Esophagus squamous epithelium (tissue), 5 donors: ENCODE measurements at regions not wholly inside any gene's neighbourhood (a gene's known extent, or its start where the extent isn't known, plus 50 kb on each side); places are given as distances from the start of the nearest gene placed in this dataset.
"Not testable (repeated sequence)": the region's sequence is repeated elsewhere in the genome, so short reads cannot be mapped to it uniquely, and the experiment has no call there.

ENCODE experiments used
- DNase-seq: peaks from one replicate; lab custom pipeline; 2025; lab: John Stamatoyannopoulos, UW
- H3K27ac ChIP-seq, 4 donors: fragments of 200-600 bp; sonication (generic); one replicate each; pipeline ENCODE4 v1.5.1; 2016 to 2019; ENCODE audit warnings: mild to moderate bottlenecking in 1 of 4
- H3K27me3 ChIP-seq, 4 donors: fragments of 200-600 bp; sonication (generic); 1 replicate in 3 of 4; 2 replicates in 1 of 4; pipeline versions ENCODE4 v1.5.1 to v1.6.0; 2017 to 2021; ENCODE audit warnings: antibody characterized with exemption in 1 of 4
- H3K36me3 ChIP-seq, 3 donors: fragments of 200-600 bp; sonication (generic); one replicate each; pipeline ENCODE4 v1.5.1; 2016 to 2019
- H3K4me1 ChIP-seq, 3 donors: fragments of 200-600 bp; sonication (generic); one replicate each; pipeline ENCODE4 v1.5.1; 2017 to 2019
- H3K4me3 ChIP-seq, 4 donors: fragments of 200-600 bp; sonication (generic); 1 replicate in 3 of 4; 2 replicates in 1 of 4; pipeline ENCODE4 v1.5.1; 2016 to 2019; ENCODE audit warnings: mild to moderate bottlenecking in 2 of 4, moderate library complexity in 1 of 4
- H3K9me3 ChIP-seq, 3 donors: fragments of 200-600 bp; sonication (generic); one replicate each; pipeline ENCODE4 v1.5.1; 2016 to 2019
- POLR2A ChIP-seq, 4 donors: fragments of 450-650 bp; IDR thresholded peaks; one replicate each; pipeline ENCODE4 v1.6.1; 2017; ENCODE audit warnings: antibody characterized with exemption in 4 of 4, mild to moderate bottlenecking in 4 of 4, moderate library complexity in 3 of 4
- WGBS, 2 donors: methylation state at CpG; one replicate each; pipeline ENCODE4 v1.1.5; 2018; 5-methylcytosine and 5-hydroxymethylcytosine counted together
- intact Hi-C: fragments of 100-400 bp; cut with DNase I; formaldehyde crosslinking; loops from one replicate; pipeline ENCODE4 v1.15.0; 2022
- TF ChIP-seq, protein P1 (sequence below), 6 experiments: fragments of 450-650 bp in 4 of 6; fragments of 200-600 bp in 2 of 6; sonication (generic) in 2 of 6; IDR thresholded peaks; one replicate each; pipeline ENCODE4 v1.5.1; 2016 to 2019; ENCODE audit warnings: antibody characterized with exemption in 6 of 6, mild to moderate bottlenecking in 4 of 6, moderate library complexity in 4 of 6
- donor health status: DM: yes; HTN: yes; CAD: no.

DNA sequence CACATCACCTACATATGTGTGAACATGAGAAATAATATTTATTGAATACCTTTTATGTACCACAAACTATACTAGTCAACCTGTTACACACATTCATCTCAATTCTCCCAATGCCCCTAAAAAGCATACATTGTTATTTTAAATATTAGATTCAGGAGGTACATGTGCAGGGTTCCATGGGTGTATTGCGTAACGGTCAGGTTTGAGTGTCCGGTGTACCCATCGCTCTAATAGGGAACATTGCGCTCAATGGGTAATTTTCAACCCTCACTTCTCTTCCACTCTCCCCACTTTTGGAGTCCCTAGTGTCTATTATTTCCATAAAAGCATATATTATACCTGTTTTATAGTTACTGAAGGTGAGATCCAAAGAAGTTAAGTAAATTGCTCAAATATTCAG lies 82.0 kb downstream of the IFI44 start:
- H3K27ac ChIP-seq: no peak overlapping the region
- WGBS, 2 donors: 96 to 100% methylated on average over 5 of the region's 5 CpGs
- intact Hi-C loops: no loop called here

DNA sequence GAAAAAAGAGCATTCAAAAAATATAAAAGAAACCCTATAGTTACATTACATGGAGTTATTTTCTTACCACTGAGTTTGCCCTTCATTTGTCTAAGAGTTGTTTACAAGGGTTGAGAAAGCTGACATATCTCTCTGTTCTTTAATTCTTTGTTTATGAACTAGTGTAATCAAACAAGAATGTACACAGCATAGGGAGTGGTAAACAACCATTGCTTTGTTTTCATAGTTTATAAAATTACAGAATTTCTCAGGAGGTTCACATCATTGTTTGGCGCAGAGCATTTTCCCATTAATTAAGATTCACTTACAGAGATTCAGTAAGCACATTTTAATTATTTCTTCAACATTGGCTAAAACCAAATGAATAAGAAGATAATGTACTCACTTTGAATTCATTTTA lies 87.6 kb downstream of the IFI44 start:
- intact Hi-C loops: no loop called here
- TF ChIP-seq, protein P1, sequence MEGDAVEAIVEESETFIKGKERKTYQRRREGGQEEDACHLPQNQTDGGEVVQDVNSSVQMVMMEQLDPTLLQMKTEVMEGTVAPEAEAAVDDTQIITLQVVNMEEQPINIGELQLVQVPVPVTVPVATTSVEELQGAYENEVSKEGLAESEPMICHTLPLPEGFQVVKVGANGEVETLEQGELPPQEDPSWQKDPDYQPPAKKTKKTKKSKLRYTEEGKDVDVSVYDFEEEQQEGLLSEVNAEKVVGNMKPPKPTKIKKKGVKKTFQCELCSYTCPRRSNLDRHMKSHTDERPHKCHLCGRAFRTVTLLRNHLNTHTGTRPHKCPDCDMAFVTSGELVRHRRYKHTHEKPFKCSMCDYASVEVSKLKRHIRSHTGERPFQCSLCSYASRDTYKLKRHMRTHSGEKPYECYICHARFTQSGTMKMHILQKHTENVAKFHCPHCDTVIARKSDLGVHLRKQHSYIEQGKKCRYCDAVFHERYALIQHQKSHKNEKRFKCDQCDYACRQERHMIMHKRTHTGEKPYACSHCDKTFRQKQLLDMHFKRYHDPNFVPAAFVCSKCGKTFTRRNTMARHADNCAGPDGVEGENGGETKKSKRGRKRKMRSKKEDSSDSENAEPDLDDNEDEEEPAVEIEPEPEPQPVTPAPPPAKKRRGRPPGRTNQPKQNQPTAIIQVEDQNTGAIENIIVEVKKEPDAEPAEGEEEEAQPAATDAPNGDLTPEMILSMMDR (IDR thresholded peaks at IDR 0.05): no peak
- Histone ChIP-seq H3K9me3 (no peaks in the 10 kb centered on the region), H3K27me3 (no peaks in the 10 kb centered on the region), H3K27ac (no peak overlapping the region), H3K4me3 (no peak overlapping the region), H3K4me1 (no peaks in the 10 kb centered on the region), H3K36me3 (no peaks in the 10 kb centered on the region)
- no peak for DNase-seq
- WGBS, 2 donors: 82 to 100% methylated on average over 1 of the region's 1 CpG

More for the DNA sequence above, 82.0 kb downstream of the IFI44 start:
- no peaks in the 10 kb centered on the region for H3K27me3 ChIP-seq
- H3K36me3 ChIP-seq: no peaks in the 10 kb centered on the region
- H3K4me1 ChIP-seq: no peaks in the 10 kb centered on the region
- no peaks in the 10 kb centered on the region for H3K9me3 ChIP-seq
- TF ChIP-seq POLR2A (IDR thresholded peaks at IDR 0.05): no peak
- TF ChIP-seq, protein P1 (IDR thresholded peaks at IDR 0.05): no peak
- no peak for DNase-seq
- H3K4me3 ChIP-seq: no peak overlapping the region

DNA sequence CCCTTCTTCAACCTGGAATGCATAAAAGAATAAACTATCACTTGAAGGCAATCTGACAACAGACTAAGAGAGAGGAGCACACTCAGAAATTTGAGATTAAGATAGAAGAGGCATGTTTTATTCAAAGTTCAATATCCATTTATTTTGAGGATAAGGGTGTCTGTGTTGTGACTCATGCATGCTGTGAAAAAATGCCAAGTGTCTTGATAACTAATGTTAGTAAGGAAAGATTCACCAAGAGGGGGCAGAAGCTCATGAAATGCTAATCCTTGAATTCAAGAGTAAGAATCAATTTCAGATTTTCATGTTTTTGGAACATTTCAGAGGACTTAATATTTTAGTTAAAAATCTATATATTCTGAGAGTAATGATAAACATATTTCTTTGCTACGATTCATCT lies 94.0 kb downstream of the IFI44 start:
- no peak for DNase-seq
- WGBS, 2 donors: 37 to 43% methylated on average over 1 of the region's 1 CpG
- Histone ChIP-seq H3K27me3 (no peaks in the 10 kb centered on the region), H3K36me3 (no peaks in the 10 kb centered on the region), H3K4me1 (no peaks in the 10 kb centered on the region), H3K4me3 (no peak overlapping the region), H3K27ac (no peak overlapping the region), H3K9me3 (no peaks in the 10 kb centered on the region)
- TF ChIP-seq, protein P1 (IDR thresholded peaks at IDR 0.05): no peak
- no peak for TF ChIP-seq POLR2A (IDR thresholded peaks at IDR 0.05)
- intact Hi-C loops: no loop called here

DNA sequence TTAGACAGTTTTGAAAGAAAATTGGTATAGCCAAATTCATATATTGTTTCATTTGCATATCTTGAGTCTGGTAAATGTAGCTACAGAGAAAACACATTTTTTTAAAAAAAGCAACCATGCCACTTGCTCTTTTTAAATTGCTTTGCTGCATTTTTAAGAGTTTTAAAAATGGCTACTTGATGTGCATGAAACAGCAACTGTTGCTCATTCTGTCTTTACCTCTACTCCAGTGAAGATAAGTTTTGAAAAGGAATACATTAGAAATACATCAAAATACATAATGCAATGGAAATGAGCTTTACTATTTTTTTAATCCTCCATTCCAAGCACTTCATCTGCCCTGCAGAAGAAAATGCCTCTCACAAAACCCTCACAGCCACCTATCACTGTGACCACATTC lies 95.5 kb downstream of the IFI44 start:
- no peak for DNase-seq
- Histone ChIP-seq H3K27me3 (no peaks in the 10 kb centered on the region), H3K9me3 (no peaks in the 10 kb centered on the region), H3K36me3 (no peaks in the 10 kb centered on the region), H3K4me3 (no peak overlapping the region), H3K4me1 (no peaks in the 10 kb centered on the region), H3K27ac (no peak overlapping the region)
- no peak for TF ChIP-seq POLR2A (IDR thresholded peaks at IDR 0.05)
- TF ChIP-seq, protein P1 (IDR thresholded peaks at IDR 0.05): no peak
- intact Hi-C loops: no loop called here

DNA sequence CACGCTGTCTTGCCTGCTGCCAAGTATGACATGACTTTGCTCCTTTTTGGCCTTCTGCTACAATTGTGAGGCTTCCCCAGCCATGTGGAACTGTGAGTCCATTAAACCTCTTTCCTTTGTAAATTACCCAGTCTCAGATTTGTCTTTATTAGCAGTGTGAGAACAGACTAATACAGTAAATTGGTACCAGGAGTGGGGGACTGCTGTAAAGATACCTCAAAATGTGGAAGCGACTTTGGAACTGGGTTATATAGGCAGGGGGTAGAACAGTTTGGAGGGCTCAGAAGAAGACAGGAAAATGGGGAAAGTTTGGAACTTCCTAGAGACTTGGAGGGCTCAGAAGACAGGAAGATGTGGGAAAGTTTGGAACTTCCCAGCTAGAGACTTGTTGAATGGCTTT lies 104.0 kb downstream of the IFI44 start:
- H3K27ac ChIP-seq, H3K4me1 ChIP-seq, H3K9me3 ChIP-seq, DNase-seq, H3K4me3 ChIP-seq, H3K27me3 ChIP-seq, H3K36me3 ChIP-seq, intact Hi-C loops: not testable (repeated sequence)
- 57 to 85% methylated on average over 2 of the region's 2 CpGs for WGBS, 2 donors

DNA sequence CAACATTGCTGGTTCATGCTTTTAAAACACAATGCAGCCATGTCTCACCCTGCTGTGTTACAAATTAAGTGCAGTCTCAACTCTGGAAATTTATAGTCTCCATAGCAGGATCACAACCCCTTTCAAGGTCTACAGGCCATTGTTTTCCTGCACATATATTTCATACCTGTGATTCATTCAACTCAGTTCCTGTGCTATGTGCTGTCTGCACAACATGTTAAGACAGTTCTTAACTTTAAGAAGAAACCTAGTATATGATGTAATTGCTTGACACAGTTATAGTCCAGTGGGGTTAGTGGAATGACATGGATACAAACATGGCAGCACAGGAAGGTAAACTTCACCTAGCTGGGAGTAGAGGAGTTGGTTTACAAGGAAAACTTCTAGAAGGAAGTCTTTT lies 106.4 kb downstream of the IFI44 start:
- H3K9me3 ChIP-seq: no peaks in the 10 kb centered on the region
- no peaks in the 10 kb centered on the region for H3K4me1 ChIP-seq
- intact Hi-C loops: no loop called here
- H3K4me3 ChIP-seq: no peak overlapping the region
- TF ChIP-seq, protein P1 (IDR thresholded peaks at IDR 0.05): no peak
- TF ChIP-seq POLR2A (IDR thresholded peaks at IDR 0.05): no peak
- H3K27ac ChIP-seq: no peak overlapping the region
- no peaks in the 10 kb centered on the region for H3K27me3 ChIP-seq
- DNase-seq: no peak
- H3K36me3 ChIP-seq: no peaks in the 10 kb centered on the region
